Uterus (tissue), 2 donors: ENCODE measurements at regions not wholly inside any gene's neighbourhood (a gene's known extent, or its start where the extent isn't known, plus 50 kb on each side); places are given as distances from the start of the nearest gene placed in this dataset.

ENCODE experiments used
- POLR2A ChIP-seq, 2 donors: fragments of 450-650 bp; IDR thresholded peaks; one replicate each; pipeline ENCODE4 v1.6.1; 2016; ENCODE audit warnings: antibody characterized with exemption in 2 of 2, mild to moderate bottlenecking in 1 of 2, moderate library complexity in 1 of 2
- TF ChIP-seq, protein P1 (sequence below), 4 experiments: fragments of 200-600 bp in 2 of 4; fragments of 450-650 bp in 2 of 4; sonication (generic) in 2 of 4; IDR thresholded peaks; one replicate each; pipeline ENCODE4 v1.5.1; 2016 to 2019; ENCODE audit warnings: antibody characterized with exemption in 4 of 4, mild to moderate bottlenecking in 2 of 4, moderate library complexity in 1 of 4

DNA sequence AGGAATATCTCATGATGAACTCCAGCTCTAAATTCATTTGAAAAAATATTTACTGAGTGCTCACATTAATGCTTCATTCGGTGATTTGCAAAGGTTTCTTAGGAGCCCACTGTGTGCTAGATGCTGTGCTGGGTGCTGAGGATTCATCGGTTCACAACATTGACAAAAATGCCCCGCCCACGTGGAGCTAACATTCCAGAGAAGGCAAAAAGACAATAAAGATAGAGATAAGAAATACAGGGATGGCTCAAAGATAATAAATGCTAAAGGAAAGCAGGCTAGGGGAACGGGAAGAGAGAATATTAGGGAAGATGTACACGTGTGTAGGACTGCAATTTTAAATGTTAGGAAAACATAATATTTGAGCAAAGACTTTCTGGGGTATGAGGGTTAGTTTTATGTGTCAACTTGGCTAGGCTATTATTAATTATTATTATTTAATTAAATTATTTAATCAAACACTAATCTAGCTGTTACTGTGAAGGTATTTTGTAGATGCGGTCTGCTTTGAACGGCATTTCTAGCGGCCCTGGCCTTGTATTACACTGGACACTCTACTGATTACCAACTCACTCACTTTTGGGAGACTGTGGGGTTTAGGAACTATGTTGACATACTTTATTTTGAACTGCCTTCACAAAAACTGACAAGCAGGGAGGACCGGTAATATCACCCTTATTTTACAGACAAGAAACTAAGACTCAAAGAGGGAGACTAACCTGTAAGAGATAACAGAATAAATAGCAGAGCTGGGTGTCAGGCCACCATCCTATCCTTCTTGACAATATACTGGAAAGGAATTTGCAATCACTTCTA, 61.9 kb upstream of the IRF2 start:
- no peak for TF ChIP-seq POLR2A (IDR thresholded peaks at IDR 0.05)
- TF ChIP-seq, protein P1, sequence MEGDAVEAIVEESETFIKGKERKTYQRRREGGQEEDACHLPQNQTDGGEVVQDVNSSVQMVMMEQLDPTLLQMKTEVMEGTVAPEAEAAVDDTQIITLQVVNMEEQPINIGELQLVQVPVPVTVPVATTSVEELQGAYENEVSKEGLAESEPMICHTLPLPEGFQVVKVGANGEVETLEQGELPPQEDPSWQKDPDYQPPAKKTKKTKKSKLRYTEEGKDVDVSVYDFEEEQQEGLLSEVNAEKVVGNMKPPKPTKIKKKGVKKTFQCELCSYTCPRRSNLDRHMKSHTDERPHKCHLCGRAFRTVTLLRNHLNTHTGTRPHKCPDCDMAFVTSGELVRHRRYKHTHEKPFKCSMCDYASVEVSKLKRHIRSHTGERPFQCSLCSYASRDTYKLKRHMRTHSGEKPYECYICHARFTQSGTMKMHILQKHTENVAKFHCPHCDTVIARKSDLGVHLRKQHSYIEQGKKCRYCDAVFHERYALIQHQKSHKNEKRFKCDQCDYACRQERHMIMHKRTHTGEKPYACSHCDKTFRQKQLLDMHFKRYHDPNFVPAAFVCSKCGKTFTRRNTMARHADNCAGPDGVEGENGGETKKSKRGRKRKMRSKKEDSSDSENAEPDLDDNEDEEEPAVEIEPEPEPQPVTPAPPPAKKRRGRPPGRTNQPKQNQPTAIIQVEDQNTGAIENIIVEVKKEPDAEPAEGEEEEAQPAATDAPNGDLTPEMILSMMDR (IDR thresholded peaks at IDR 0.05): no peak
